ENCODE measurements at regions not wholly inside any gene's neighbourhood (a gene's known extent, or its start where the extent isn't known, plus 50 kb on each side); places are given as distances from the start of the nearest gene placed in this dataset.

- TF ChIP-seq CTCF (IDR thresholded peaks at IDR 0.05) (no peak), POLR2A (IDR thresholded peaks at IDR 0.05) (no peak)
Measured at GRCh38 chr1:241442686-241443085, 76.9 kb downstream of the FH start.
